ENCODE measurements at regions not wholly inside any gene's neighbourhood (a gene's known extent, or its start where the extent isn't known, plus 50 kb on each side); places are given as distances from the start of the nearest gene placed in this dataset.

DNA sequence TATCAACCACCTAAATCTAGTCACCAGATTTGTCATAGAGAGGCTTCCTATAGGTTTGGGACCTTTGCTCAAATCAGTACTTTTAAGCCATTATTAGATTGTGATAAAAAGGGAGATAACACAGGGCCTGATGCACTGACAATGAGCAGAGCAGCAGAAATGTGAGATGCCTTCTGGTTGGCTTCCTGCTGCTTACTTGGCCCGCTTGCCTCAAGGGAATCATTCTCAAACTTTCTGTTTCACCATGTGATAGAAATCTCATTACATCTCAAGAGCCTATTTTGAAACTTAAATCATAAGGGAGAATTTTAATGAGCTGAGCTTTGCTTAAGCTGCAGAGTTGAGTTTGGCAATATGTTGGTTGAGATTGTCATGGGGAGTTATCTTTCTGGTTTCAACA, 606.0 kb downstream of the DHX35 start:
- no peak for DNase-seq (ENCODE audit: low spot score)

DNA sequence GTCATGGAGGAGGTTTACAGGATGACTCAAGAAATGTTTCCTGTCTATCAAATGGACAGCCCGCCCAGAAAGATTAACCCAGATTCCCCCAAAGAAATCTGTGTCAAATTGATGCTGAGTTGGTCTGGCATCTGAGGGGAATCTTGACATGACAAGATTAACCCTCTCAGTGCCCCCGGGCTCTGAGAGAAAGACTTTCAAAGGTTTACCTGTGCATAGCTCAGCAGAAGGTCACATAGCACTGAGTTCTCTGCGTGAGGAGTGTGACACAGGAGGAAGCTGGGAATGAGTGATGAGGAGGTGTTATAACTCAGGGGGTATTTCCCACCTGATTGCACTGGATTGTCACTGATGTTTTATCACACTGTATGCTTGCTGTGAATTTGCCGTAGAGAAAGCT, 601.2 kb downstream of the DHX35 start:
- no peak for DNase-seq (ENCODE audit: low spot score)

DNA sequence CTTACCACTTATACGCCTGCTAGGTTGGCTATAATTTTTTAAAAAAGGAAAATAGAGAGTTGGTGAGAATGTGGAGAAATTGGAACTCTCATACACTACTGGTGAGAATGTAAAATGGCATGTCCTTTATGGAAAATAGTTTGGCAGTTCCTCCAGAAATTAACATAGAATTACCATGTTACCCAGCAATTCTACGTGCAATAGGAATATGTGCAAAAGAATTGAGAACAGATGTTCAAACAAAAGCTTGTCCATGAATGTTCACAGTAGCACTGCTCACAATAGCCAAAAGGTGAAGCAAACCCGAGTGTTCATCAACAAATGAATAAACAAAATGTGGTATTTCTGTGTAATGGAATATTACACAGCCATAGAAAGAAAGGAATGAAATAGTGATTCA, 592.2 kb downstream of the DHX35 start:
- no peak for DNase-seq (ENCODE audit: low spot score)

DNA sequence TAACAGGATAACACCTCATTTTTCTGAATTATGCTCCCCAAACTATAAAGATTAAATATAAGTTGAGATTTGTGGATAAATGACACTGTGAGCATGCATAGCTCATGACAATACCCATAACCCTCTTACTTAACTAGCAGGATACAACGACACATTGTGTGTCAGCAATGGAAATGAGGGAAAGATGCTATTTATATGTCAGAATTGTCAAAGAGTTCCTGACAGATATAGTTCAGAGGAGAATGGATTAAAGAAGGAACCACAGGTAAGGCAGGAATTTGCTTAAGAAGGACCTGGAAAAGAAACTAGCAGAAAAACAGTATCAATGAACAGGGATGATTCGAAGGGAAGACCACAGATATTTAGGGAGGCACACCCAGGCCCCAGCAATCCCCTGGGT, 591.0 kb downstream of the DHX35 start:
- no peak for DNase-seq (ENCODE audit: low spot score)

DNA sequence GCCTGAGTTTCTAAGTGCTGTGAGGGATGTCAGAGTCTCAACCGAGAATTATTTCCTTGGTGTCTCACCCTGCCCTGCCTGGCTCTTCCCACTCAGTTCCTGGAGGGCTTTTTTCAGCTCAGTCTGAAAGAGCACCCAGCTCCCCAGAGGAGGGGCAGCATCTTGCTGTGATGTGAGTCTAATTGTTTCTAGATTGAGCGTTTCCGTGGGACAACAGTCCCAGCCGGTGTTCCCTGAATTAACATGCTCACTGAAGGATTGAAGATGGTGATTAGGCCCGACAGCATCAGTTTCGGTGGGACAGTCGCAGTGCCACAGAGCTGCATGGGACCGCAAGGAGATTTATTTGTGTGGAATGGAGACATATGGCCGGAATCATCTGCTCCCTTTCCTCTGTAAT, 587.6 kb downstream of the DHX35 start:
- DNase-seq (ENCODE audit: low spot score): no peak

DNA sequence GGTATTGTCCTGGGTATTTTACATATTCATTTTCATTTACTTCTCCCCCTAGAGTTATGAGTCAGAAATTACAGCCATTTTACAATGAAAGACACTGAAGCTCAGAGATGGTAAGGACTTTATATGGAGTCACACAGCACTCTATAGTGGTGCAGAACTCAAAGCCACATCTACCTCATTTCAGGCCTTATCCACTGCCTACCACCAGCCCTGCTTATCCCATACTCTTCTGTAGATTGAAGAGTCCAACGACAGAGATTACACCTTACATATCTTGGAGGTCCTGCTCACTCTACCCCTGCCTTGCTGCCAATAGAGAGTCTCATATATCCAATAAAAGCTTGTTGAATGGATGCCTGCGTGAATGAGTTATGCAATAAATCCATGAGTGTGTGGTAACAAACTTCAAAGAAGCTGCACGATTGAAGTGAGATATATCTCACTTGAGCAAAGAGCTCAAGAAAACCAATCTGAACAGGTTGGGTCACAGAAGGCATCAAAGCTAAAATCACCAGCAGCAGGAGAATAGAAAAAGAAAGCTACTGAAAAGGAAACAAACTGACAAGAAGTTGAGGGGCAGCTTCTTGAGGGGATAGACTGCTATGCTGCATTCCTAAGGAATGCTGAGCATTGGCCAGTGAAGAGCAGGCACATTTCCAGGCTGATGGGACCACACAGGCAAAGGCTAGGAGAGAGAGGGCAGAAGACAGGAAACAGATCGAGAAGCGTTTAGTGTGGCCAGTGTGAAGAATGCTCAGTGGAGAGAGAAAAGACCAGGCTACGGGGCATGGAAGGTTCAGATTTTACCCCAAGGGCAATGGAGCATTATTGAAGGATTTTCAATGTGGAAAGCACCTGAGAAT, 585.6 kb downstream of the DHX35 start:
- DNase-seq (ENCODE audit: low spot score): no peak

DNA sequence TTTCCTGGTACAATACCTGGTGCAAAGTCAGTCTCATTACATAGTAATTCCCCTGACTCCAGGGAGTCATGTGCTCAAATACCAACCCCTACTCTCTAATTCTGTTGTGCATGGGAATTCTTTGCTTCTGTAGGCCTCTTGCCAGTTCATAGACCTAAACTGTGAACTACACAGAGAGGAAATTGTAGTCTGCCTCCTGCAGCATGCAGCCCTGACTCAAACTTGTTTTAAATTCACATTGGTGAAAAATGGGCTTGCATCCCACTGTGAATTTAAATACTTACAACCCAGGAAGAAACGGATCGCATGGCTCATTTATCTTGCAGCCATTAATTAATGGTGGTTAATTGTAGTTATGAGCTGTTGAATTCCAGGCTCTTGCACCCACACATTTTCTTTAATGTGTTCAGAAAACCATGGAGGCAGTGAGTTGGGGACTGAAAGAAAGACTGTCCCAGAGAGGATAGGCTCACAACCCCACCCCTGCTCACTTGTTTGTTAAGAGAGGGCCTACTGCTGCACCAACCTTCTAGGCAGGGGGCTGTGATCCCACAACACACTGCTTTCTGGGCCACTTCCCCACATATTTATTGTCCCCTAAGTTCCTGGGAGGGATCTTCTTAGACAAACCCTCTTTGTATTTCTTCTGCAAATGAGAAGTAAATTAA, 579.1 kb downstream of the DHX35 start:
- DNase-seq (ENCODE audit: low spot score): no peak

DNA sequence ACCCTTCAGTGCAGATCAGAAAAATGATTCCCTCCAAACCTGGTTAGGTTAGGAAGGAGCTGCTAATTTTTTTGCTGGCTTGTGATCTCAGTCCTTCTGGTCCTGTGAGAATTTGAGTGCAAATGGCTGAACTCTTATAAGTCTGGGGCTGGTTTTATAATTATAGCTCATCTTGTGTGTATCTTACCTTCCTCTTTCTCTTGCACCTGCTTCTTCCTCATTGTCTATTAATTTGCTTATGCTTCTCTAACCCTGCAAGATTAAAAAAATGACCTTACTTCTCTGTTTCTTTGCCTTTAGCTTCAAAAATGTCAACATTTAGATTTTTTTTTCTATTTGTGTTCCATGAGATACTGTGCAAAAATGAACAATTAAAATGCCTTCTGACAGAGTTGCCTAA, 576.2 kb downstream of the DHX35 start:
- no peak for DNase-seq (ENCODE audit: low spot score)

DNA sequence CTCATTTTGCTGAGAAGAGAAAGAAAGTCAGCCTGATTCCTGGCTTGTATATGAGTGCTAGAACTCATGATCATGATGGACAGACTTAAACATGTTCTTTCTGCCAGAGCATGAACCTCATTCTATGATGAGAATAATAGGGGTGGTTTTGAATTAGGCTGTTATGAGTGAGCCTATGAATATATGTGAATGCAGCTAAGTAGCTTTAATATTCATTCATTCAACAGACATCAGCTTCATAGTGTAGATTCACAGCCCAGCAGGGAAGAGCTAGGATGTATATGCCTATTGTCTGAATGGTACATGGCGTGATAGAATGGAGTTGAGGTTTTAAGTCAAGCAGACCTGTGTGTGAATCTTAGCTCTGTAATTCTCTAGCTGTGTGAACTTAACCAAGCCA, 573.2 kb downstream of the DHX35 start:
- no peak for DNase-seq (ENCODE audit: low spot score)

DNA sequence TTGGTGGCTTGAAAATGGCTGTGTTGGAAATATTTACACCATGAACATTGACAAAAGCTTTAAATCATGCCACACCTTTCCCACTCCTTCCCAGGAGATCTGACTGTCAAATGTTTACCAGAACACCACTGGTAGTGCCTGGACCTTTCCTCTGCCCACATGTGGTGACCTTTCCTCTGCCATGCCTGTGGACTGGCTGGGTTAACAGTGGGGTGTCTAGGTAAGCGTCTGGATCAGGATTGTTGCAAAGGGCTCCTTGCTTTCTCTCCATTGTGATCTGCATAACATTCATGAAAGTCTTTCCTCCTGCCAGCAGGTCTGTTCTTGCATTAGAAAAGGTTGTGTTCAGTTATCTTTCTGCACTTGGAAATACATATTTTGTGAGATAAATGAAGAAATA, 572.7 kb downstream of the DHX35 start:
- DNase-seq (ENCODE audit: low spot score): no peak

DNA sequence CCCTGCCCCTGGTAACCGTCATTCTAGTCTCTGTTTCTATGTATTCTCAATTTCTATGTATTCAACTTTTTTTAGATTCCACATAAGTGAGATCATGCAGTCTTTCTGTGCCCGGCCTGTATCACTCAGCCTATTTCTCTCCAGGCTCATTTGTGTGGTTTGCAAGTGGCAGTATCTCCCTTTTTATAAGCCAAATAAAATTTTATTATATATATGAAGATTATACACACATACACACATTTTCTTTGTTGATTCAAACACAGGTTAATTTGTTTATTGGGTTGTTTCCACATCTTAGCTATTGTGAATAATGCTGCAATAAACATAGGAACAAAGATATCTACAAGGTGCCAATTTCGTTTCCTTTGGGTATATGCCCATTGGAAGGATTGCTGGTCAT, 571.7 kb downstream of the DHX35 start:
- no peak for DNase-seq (ENCODE audit: low spot score)

DNA sequence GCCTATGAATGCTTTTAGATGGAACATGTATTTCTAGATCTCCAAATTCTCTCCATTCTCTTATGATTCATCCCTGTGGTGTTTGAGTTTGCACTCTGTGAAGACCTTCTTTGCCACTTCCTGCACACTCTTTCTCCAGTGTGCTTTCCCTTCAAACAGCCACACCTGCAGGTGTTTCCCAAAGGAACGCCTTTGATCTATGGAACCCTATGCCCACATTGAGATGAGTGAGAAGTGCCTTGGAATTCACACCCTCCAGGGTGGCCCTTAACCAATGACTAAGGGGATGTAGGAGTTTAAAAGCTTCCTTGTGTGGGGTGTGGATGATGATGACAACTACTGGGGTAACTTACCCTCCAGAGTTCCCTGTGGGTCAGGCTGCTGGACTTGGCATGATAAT, 570.1 kb downstream of the DHX35 start:
- DNase-seq (ENCODE audit: low spot score): no peak

DNA sequence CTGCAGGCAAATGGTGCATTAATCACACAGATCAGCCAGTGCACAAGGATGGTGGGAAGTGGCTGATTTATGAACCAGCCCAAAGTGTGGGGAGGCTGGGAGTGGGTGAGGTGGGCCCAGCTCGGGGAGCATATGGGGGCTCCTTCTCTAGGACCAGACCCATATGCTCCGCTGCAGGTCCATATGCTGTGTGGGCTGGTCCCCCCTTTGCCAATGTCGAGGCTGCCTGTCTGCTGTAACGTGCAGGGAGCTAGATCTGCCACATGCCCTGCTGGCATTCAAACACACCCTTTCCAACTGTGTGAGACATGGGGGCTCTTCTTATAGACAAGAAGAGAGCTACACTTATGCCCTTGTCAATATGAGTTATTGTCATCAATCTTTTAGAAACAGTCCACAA, 566.3 kb downstream of the DHX35 start:
- DNase-seq (ENCODE audit: low spot score): no peak

DNA sequence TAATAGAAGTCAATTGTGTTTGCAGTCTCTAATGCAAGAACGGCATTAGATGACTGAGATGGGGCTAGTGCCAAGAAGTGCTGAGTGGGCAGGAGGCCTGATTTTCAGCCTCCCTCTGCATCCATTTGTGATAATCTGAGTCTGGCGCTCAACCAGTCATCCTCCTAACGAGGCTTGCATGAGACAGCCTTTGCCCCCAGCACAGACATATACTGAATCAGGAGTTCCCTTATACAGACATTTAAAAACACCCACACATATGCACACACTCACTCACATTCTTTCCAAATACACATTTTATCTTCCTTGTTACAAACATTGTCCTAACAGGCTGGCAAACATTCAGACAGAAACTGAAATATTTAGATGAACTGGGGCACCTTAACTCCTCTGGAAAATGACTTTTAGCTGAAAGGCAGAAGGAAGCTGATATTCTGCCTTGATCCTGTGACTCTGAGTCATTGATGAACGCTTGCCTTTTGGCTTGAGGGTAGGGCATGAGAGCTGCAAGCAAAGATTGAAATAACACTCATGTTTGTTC, 562.3 kb downstream of the DHX35 start:
- DNase-seq (ENCODE audit: low spot score): no peak

DNA sequence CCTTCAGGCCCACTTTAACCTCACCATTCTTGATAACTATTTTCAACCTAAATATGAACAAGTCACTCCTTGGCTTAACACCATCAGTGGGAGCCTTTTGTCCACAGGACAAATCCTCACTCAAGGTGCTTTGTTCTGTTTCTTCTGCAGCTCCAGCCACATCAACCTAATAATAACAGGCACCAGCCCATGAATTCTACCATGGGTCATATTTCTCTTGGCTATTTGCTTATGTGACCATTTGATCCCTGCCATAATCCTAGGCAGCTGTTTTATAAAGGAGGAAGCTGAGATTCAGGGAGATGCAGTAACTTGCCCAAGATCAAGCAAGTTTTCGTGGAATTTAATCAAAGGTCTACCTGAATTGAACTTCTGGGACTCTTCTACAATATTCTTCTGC, 561.3 kb downstream of the DHX35 start:
- no peak for DNase-seq (ENCODE audit: low spot score)

DNA sequence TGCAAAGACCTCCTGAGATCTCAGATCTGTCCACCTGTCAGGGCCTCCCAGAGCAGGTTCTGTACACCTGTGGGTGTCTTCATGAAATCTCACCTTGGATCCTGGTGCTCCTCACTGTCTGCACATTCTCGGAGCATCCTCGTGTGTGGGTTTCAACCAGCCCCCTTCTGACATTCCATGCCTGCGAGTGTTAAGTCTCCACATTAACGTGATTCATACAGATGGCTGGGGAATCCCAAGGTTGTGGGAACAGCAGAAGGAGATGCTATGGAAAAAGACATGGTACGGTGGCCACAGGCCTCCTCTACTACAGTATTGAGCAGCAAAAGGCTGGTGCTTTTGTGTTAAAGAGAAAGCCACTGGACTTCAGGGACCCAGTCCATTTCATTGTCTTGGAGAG, 556.5 kb downstream of the DHX35 start:
- DNase-seq (ENCODE audit: low spot score): no peak

DNA sequence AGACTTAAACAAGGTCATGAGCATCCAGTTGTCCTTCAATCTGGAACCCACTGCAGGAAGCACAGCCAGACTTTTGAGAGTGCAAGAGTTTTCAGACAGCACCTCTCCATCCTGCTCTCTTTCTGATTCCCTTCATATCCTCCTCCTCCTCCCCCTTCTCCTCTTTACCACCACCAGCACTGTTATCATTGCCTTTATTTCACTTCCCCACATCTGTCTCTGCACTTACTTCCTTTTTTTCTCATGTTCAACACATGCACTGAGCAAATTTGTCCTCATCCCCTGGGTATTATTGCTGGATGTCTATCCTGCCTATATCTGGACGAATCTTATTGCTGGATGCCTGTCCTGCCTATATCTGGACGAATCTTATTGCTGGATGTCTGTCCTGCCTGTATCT, 554.8 kb downstream of the DHX35 start:
- DNase-seq (ENCODE audit: low spot score): no peak

DNA sequence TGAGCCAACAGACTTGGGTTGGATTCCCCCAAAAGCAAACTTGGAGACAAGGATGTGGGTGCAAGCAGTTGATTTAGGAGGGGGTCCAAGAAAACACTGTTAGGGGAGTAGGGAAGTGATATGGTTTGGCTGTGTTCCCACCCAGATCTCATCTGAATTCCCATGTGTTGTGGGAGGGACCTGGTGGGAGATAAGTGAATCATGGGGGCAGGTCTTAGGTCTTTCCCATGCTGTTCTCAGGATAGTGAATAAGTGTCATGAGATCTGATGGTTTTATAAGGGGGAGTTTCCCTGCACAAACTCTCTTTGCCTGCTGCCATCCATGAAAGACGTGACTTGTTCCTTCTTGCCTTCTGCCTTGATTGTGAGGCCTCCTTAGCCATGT, 542.6 kb downstream of the DHX35 start:
- no peak for DNase-seq (ENCODE audit: low spot score)

DNA sequence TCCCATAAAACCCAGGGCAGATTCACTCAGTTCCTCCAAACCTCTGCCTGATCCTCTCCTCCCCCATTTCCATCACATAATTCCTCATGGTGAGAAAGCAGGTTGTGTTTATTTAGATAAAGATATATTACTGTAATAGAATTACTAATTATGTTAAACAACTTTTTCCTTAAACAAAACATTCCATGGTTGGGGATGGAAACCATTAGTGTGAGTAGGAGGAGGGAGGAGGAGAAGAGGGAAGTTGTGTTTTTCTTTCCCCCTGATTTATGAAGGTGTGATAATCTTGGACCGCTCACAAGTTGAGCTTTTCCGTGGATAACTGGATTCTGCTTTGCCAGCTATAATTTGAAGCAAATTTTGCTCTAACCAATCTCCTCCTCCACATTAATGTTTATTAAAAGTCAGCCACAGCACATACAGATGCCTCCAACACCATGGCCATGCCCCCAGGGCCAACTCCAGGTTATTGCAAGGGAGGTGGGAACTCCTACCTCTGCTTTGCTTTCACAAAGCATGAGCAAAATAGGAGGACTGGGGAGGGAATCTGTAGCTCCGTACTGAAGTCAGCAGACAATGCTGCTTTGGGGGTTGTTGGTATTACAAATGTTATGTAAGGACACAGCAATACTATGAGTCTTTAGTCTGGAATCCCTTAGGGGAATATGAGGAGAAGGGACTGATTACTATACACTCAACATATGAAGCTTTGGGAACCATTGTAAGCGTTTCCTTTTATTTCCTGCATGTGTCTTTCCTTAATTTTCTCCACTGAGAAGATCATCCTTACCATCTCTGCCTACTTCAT, 542.0 kb downstream of the DHX35 start:
- DNase-seq (ENCODE audit: low spot score): no peak

DNA sequence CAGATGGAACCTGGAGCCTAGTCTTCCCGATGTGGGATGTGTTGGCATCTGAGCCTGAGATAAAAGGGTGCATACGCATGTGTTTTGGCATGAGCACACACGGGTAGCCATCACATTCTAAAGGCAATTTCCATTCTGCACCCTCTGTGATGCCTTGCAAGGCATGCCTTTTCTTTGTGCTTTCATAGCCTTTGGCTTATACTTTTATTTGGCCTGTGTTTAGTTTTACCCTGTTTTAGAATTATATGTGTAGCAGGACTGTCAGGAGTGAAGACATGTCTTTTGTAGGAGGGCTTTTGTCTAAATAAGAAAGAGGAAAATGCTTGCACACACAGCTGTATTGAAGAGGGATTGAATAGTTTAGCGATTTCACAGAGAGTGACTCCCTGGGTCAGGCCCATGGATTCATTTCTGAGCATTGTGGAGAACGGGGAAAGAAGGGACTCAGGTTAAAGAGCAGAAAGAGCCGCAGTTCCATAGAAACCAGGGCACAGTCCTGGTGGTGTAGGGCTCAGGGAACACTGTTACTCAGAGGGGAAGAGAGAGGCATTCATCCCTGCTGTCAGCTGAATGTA, 530.2 kb downstream of the DHX35 start:
- no peak for DNase-seq (ENCODE audit: low spot score)

DNA sequence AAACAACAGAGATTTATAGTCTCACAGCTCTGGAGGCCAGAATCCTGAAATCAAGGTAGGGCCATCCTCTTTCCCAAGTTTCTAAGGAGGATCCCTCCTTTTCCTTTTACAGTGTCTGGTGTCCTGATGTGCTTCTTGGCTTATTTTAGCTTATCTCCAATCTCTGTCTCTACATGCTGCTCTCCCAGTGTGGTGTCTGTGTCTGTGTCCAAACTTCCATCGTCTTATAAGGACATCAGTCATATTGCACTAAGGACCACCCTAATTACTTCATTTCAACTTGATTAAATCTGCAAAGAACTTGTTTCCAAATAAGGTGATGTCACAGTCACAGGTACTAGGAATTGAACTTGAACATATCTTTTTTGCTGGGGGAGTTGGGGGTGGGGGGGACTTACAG, 529.6 kb downstream of the DHX35 start:
- no peak for DNase-seq (ENCODE audit: low spot score)

DNA sequence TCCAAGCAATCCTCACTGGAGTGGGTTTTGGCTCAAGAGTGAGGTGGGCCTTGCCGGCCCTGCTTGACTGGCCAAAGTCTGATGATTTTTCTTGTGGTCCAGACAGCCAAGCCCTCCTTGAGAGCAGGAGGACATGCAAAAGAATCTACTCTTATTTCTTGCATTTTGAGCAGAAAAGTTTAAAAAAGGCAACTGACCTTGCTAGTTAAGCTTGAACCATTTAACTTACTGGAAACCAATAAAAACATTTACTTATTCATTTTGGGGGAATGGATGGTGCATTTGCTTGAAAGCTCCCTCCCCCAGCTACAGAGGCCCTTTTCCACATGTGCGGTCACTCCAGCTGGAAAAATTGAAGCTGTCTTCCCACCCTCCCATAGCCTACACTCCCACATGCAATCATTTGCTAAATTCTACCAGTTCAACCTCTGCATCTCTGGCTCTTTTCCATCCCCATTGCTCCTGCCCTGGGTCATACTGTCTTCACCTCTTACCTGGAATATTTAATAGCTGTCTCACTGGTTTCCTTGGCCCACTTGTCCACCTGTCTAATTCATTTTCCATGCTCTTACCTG, 527.9 kb downstream of the DHX35 start:
- no peak for DNase-seq (ENCODE audit: low spot score)

Measured in Ammon's horn (tissue), 1 donor.